Keratinocyte (primary cell): ENCODE measurements at regions not wholly inside any gene's neighbourhood (a gene's known extent, or its start where the extent isn't known, plus 50 kb on each side); places are given as distances from the start of the nearest gene placed in this dataset.

ENCODE experiments used
- EZH2 ChIP-seq: IDR thresholded peaks from one replicate; pipeline ENCODE4 v1.6.1; 2012; ENCODE audit warnings: inconsistent platforms, mild to moderate bottlenecking, low read length, moderate library complexity
- TF ChIP-seq, protein P1 (sequence below), 3 experiments: IDR thresholded peaks in 1 of 3; conservative IDR thresholded peaks in 1 of 3; optimal IDR thresholded peaks in 1 of 3; 2 replicates in 2 of 3; 3 replicates in 1 of 3; pipeline versions ENCODE3 to v1.5.1; 2011; ENCODE audit warnings: low read length in 3 of 3, mild to moderate bottlenecking in 3 of 3, moderate library complexity in 2 of 3, control low read depth in 1 of 3, inconsistent platforms in 1 of 3; ENCODE audit not compliant: insufficient read depth in 2 of 3; ENCODE audit errors: extremely low read depth in 1 of 3

- TF ChIP-seq, protein P1, sequence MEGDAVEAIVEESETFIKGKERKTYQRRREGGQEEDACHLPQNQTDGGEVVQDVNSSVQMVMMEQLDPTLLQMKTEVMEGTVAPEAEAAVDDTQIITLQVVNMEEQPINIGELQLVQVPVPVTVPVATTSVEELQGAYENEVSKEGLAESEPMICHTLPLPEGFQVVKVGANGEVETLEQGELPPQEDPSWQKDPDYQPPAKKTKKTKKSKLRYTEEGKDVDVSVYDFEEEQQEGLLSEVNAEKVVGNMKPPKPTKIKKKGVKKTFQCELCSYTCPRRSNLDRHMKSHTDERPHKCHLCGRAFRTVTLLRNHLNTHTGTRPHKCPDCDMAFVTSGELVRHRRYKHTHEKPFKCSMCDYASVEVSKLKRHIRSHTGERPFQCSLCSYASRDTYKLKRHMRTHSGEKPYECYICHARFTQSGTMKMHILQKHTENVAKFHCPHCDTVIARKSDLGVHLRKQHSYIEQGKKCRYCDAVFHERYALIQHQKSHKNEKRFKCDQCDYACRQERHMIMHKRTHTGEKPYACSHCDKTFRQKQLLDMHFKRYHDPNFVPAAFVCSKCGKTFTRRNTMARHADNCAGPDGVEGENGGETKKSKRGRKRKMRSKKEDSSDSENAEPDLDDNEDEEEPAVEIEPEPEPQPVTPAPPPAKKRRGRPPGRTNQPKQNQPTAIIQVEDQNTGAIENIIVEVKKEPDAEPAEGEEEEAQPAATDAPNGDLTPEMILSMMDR (optimal IDR thresholded peaks at IDR 0.05 in 1 of 3, IDR thresholded peaks at IDR 0.05 in 1 of 3, conservative IDR thresholded peaks at IDR 0.05 in 1 of 3; ENCODE audit: extremely low read depth in 1 of 3, insufficient read depth in 2 of 3, low read length in 3 of 3): no peak
- TF ChIP-seq EZH2: no peak
Measured at GRCh38 chr16:79794941-79795340, 194.4 kb upstream of the MAF start.
